ENCODE measurements at regions not wholly inside any gene's neighbourhood (a gene's known extent, or its start where the extent isn't known, plus 50 kb on each side); places are given as distances from the start of the nearest gene placed in this dataset.
"Not testable (repeated sequence)": the region's sequence is repeated elsewhere in the genome, so short reads cannot be mapped to it uniquely, and the experiment has no call there.

- no peaks in the 10 kb centered on the region for H3K9me3 ChIP-seq (ENCODE audit: control insufficient read depth, low read length, poor library complexity, severe bottlenecking)
- Mint-ChIP-seq H3K4me3 (no peak overlapping the region), H3K27me3 (peaks cover 9% of the 10 kb centered on the region), H3K36me3 (ENCODE audit: low read depth) (no peaks in the 10 kb centered on the region), H3K4me1 (no peaks in the 10 kb centered on the region), H3K27ac (no peak overlapping the region)
- ATAC-seq: no peak
- no peak for DNase-seq
These were observed 59.7 kb downstream of the HMGB3 start for GRCh38 chrX:151042842-151043241.

- not testable (repeated sequence) for H3K4me1 Mint-ChIP-seq; H3K9me3 ChIP-seq (ENCODE audit: control insufficient read depth, low read length, poor library complexity, severe bottlenecking); H3K27ac Mint-ChIP-seq; DNase-seq; H3K4me3 Mint-ChIP-seq; H3K36me3 Mint-ChIP-seq (ENCODE audit: low read depth); ATAC-seq; H3K27me3 Mint-ChIP-seq
These were observed 83.2 kb downstream of the HMGB3 start for GRCh38 chrX:151066373-151066772.

- no peak overlapping the region for H3K4me3 Mint-ChIP-seq
- H3K27me3 Mint-ChIP-seq: peaks cover 7% of the 10 kb centered on the region
- H3K4me1 Mint-ChIP-seq: no peaks in the 10 kb centered on the region
- H3K9me3 ChIP-seq (ENCODE audit: control insufficient read depth, low read length, poor library complexity, severe bottlenecking): no peaks in the 10 kb centered on the region
- H3K27ac Mint-ChIP-seq: no peak overlapping the region
- ATAC-seq: no peak
- no peak for DNase-seq
- no peaks in the 10 kb centered on the region for H3K36me3 Mint-ChIP-seq (ENCODE audit: low read depth)
These were observed 90.6 kb downstream of the HMGB3 start for GRCh38 chrX:151073767-151074166.

- no peak for ATAC-seq
- no peak overlapping the region for H3K4me3 Mint-ChIP-seq
- H3K9me3 ChIP-seq (ENCODE audit: control insufficient read depth, low read length, poor library complexity, severe bottlenecking): no peaks in the 10 kb centered on the region
These were observed 95.4 kb upstream of the GPR50 start for GRCh38 chrX:151081016-151081415.

GRCh38 chrX:151082077-151082948, 94.1 kb upstream of the GPR50 start:
- H3K9me3 ChIP-seq (ENCODE audit: control insufficient read depth, low read length, poor library complexity, severe bottlenecking): no peaks in the 10 kb centered on the region
- ATAC-seq: peak; percentile 89
- no peak overlapping the region for H3K27ac Mint-ChIP-seq
- H3K4me3 Mint-ChIP-seq: no peak overlapping the region
- H3K36me3 Mint-ChIP-seq (ENCODE audit: low read depth): peaks cover 2% of the 10 kb centered on the region
- peaks cover 13% of the 10 kb centered on the region for H3K4me1 Mint-ChIP-seq
- H3K27me3 Mint-ChIP-seq: peaks cover 27% of the 10 kb centered on the region
- peak; percentile 32 to 37 (median 34) for DNase-seq

More at GRCh38 chrX:151081016-151081415, 95.4 kb upstream of the GPR50 start:
- DNase-seq: no peak
- Mint-ChIP-seq H3K36me3 (ENCODE audit: low read depth) (peaks cover 2% of the 10 kb centered on the region), H3K4me1 (peaks cover 13% of the 10 kb centered on the region), H3K27me3 (peaks cover 27% of the 10 kb centered on the region), H3K27ac (no peak overlapping the region)

GRCh38 chrX:151084454-151084853, 91.9 kb upstream of the GPR50 start:
- Mint-ChIP-seq H3K4me3 (no peak overlapping the region), H3K4me1 (peaks cover 13% of the 10 kb centered on the region), H3K27ac (no peak overlapping the region), H3K36me3 (ENCODE audit: low read depth) (peaks cover 2% of the 10 kb centered on the region), H3K27me3 (peaks cover 27% of the 10 kb centered on the region)
- H3K9me3 ChIP-seq (ENCODE audit: control insufficient read depth, low read length, poor library complexity, severe bottlenecking): no peaks in the 10 kb centered on the region
- no peak for ATAC-seq
- DNase-seq: no peak

- Mint-ChIP-seq H3K27me3 (peaks cover 27% of the 10 kb centered on the region), H3K36me3 (ENCODE audit: low read depth) (peaks cover 2% of the 10 kb centered on the region), H3K4me1 (peaks cover 13% of the 10 kb centered on the region), H3K4me3 (no peak overlapping the region), H3K27ac (no peak overlapping the region)
- ATAC-seq (no peak), DNase-seq (no peak)
- H3K9me3 ChIP-seq (ENCODE audit: control insufficient read depth, low read length, poor library complexity, severe bottlenecking): no peaks in the 10 kb centered on the region
These were observed 91.2 kb upstream of the GPR50 start for GRCh38 chrX:151085207-151085606.

- Mint-ChIP-seq H3K4me1 (peaks cover 6% of the 10 kb centered on the region), H3K27me3 (peaks cover 23% of the 10 kb centered on the region), H3K27ac (no peak overlapping the region), H3K36me3 (ENCODE audit: low read depth) (peaks cover 3% of the 10 kb centered on the region), H3K4me3 (no peak overlapping the region)
- ATAC-seq (no peak), DNase-seq (no peak)
- H3K9me3 ChIP-seq (ENCODE audit: control insufficient read depth, low read length, poor library complexity, severe bottlenecking): no peaks in the 10 kb centered on the region
These were observed 88.2 kb upstream of the GPR50 start for GRCh38 chrX:151088221-151088620.

- no peaks in the 10 kb centered on the region for H3K4me1 Mint-ChIP-seq
- H3K4me3 Mint-ChIP-seq: no peak overlapping the region
- ATAC-seq (no peak), DNase-seq (no peak)
- no peak overlapping the region for H3K27ac Mint-ChIP-seq
- H3K27me3 Mint-ChIP-seq: peaks cover 15% of the 10 kb centered on the region
- H3K36me3 Mint-ChIP-seq (ENCODE audit: low read depth): no peaks in the 10 kb centered on the region
- no peaks in the 10 kb centered on the region for H3K9me3 ChIP-seq (ENCODE audit: control insufficient read depth, low read length, poor library complexity, severe bottlenecking)
These were observed 77.4 kb upstream of the GPR50 start for GRCh38 chrX:151099001-151099400.

- H3K4me1 Mint-ChIP-seq: no peaks in the 10 kb centered on the region
- H3K4me3 Mint-ChIP-seq: no peak overlapping the region
- peaks cover 17% of the 10 kb centered on the region for H3K27me3 Mint-ChIP-seq
- no peak overlapping the region for H3K27ac Mint-ChIP-seq
- no peaks in the 10 kb centered on the region for H3K9me3 ChIP-seq (ENCODE audit: control insufficient read depth, low read length, poor library complexity, severe bottlenecking)
- ATAC-seq (no peak), DNase-seq (no peak)
- no peaks in the 10 kb centered on the region for H3K36me3 Mint-ChIP-seq (ENCODE audit: low read depth)
These were observed 75.6 kb upstream of the GPR50 start for GRCh38 chrX:151100799-151101198.

GRCh38 chrX:151113200-151113599, 63.2 kb upstream of the GPR50 start:
- not testable (repeated sequence) for H3K27ac Mint-ChIP-seq; H3K4me3 Mint-ChIP-seq; ATAC-seq; DNase-seq; H3K36me3 Mint-ChIP-seq (ENCODE audit: low read depth); H3K9me3 ChIP-seq (ENCODE audit: control insufficient read depth, low read length, poor library complexity, severe bottlenecking); H3K4me1 Mint-ChIP-seq
- H3K27me3 Mint-ChIP-seq: peaks cover 29% of the 10 kb centered on the region

Measured in T-helper 17 cell (primary cell).